GM13976 (cell line): ENCODE measurements at regions not wholly inside any gene's neighbourhood (a gene's known extent, or its start where the extent isn't known, plus 50 kb on each side); places are given as distances from the start of the nearest gene placed in this dataset.

Experiments used
- DNase-seq: peaks from one replicate; pipeline ENCODE4 v3.0.0; 2012; ENCODE audit warnings: low spot score
- CTCF ChIP-seq: IDR thresholded peaks from 2 replicates; pipeline ENCODE4 v1.5.1; 2012; ENCODE audit warnings: borderline replicate concordance, mild to moderate bottlenecking; ENCODE audit not compliant: insufficient read depth; ENCODE audit errors: extremely low read depth, missing control alignments, control extremely low read depth
- in situ Hi-C: fragments of 300-500 bp; cut with MboI; formaldehyde crosslinking; loops from one replicate; pipeline ENCODE4 v1.12.0; 2022; ENCODE audit warnings: low sequenced_read_pairs, mixed read lengths, inconsistent platforms; ENCODE audit not compliant: unreplicated experiment

GRCh38 chr5:156126716-156127115, 200.2 kb upstream of the SGCD start:
- TF ChIP-seq CTCF, result no peak
- in situ Hi-C loops, result no loop called here
- DNase-seq, result no peak

- DNase-seq, result no peak
- no peak for TF ChIP-seq CTCF
- in situ Hi-C loops, result no loop called here
These were observed 198.9 kb upstream of the SGCD start for GRCh38 chr5:156128026-156128425.

- in situ Hi-C loops, result no loop called here
- no peak for DNase-seq
- TF ChIP-seq CTCF, result no peak
These were observed 192.7 kb upstream of the SGCD start for GRCh38 chr5:156134216-156134615.

GRCh38 chr5:156135531-156135930, 191.4 kb upstream of the SGCD start:
- in situ Hi-C loops, result no loop called here
- no peak for DNase-seq
- TF ChIP-seq CTCF, result no peak

GRCh38 chr5:156137071-156137869, 189.7 kb upstream of the SGCD start:
- no peak for DNase-seq
- TF ChIP-seq CTCF, result no peak
- in situ Hi-C loops, result no loop called here

GRCh38 chr5:156142867-156143266, 184.1 kb upstream of the SGCD start:
- no peak for DNase-seq
- no peak for TF ChIP-seq CTCF
- in situ Hi-C loops, result no loop called here
